OCI-LY3 (cell line): ENCODE measurements at regions not wholly inside any gene's neighbourhood (a gene's known extent, or its start where the extent isn't known, plus 50 kb on each side); places are given as distances from the start of the nearest gene placed in this dataset.

Experiments used
- CTCF ChIP-seq: fragments of 200-600, 300-600 bp; sonication (generic); IDR thresholded peaks from 2 replicates; pipeline ENCODE4 v1.5.1; 2014; ENCODE audit warnings: antibody characterized with exemption, low read length, low read depth
- EZH2phosphoT487 ChIP-seq: fragments of 200-600 bp; shearing (Covaris generic); IDR thresholded peaks from 2 replicates; pipeline ENCODE4 v1.6.1; 2018; ENCODE audit warnings: antibody characterized with exemption, mixed run types, low read depth

GRCh38 chr12:28869197-28869596 is 279.9 kb upstream of the FAR2 start:
- TF ChIP-seq CTCF (no peak), EZH2phosphoT487 (no peak)
